ENCODE measurements at regions not wholly inside any gene's neighbourhood (a gene's known extent, or its start where the extent isn't known, plus 50 kb on each side); places are given as distances from the start of the nearest gene placed in this dataset.

DNA sequence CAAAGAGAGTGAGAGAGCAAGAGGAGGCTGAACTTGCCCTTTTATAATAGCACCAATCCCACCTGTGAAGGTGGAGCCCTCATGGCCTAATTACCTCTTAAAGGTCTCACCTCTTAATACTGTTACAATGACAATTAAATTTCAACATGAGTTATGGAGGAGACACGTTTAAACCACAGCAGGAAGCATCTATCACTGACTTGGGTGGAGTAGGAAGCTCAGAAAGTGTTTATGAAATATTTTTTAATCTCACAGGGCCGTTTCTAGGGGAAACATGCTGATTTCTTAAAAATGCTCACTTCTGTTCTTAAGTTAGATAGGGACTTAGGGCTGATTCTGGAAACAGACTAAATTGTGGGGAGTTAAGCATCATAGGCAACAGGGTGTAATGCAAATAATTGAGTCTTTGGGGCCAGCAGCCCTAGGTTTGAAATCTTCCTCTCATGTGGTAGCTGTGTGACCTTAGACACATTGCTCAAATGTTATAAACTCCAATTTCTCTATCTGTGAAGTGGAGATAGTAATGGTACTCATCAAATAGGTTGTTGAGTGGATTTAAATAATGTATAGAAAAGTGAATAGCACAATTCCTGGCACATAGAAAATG lies 133.3 kb upstream of the KLHL25 start:
- H3K27ac Mint-ChIP-seq = peak overlapping the region; percentile 85 to 88
- peaks cover 0 to 9% of the 10 kb centered on the region in 2 donors for H3K27me3 Mint-ChIP-seq (ENCODE audit: low read depth in 2 of 2)

GRCh38 chr15:85929786-85930185 lies 135.1 kb upstream of the KLHL25 start:
- TF ChIP-seq, protein P1, sequence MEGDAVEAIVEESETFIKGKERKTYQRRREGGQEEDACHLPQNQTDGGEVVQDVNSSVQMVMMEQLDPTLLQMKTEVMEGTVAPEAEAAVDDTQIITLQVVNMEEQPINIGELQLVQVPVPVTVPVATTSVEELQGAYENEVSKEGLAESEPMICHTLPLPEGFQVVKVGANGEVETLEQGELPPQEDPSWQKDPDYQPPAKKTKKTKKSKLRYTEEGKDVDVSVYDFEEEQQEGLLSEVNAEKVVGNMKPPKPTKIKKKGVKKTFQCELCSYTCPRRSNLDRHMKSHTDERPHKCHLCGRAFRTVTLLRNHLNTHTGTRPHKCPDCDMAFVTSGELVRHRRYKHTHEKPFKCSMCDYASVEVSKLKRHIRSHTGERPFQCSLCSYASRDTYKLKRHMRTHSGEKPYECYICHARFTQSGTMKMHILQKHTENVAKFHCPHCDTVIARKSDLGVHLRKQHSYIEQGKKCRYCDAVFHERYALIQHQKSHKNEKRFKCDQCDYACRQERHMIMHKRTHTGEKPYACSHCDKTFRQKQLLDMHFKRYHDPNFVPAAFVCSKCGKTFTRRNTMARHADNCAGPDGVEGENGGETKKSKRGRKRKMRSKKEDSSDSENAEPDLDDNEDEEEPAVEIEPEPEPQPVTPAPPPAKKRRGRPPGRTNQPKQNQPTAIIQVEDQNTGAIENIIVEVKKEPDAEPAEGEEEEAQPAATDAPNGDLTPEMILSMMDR (IDR thresholded peaks at IDR 0.05) = no peak
- Histone ChIP-seq H3K9me3 (ENCODE audit: control insufficient read depth, insufficient read depth, low read length) (no peaks in the 10 kb centered on the region), H3K36me3 (ENCODE audit: control insufficient read depth, insufficient read depth, low read length) (no peaks in the 10 kb centered on the region), H3K27ac (ENCODE audit: low read length) (no peak overlapping the region), H3K4me1 (ENCODE audit: control insufficient read depth, insufficient read depth, low read length) (peaks cover 16% of the 10 kb centered on the region), H3K4me3 (ENCODE audit: low read length) (no peak overlapping the region), H3K27me3 (ENCODE audit: control insufficient read depth, insufficient read depth, low read length) (no peaks in the 10 kb centered on the region)
- H3K9me3 Mint-ChIP-seq = peaks cover 0 to 2% of the 10 kb centered on the region in 2 donors
- H3K36me3 Mint-ChIP-seq = peaks cover 12% of the 10 kb centered on the region
- ATAC-seq (no peak), DNase-seq (no peak)
- H3K27ac Mint-ChIP-seq = peak overlapping the region; percentile 85 to 88
- peaks cover 52 to 53% of the 10 kb centered on the region in 2 donors for H3K4me1 Mint-ChIP-seq
- intact Hi-C loops (cut with micrococcal nuclease) = no loop called here
- 80% methylated on average over 1 of the region's 1 CpG for whole genome bisulfite sequencing (ENCODE audit: insufficient coverage)
- peaks cover 0 to 9% of the 10 kb centered on the region in 2 donors for H3K27me3 Mint-ChIP-seq (ENCODE audit: low read depth in 2 of 2)
- no peak overlapping the region for H3K4me3 Mint-ChIP-seq

More for the DNA sequence above, 133.3 kb upstream of the KLHL25 start:
- H3K36me3 Mint-ChIP-seq = peaks cover 12% of the 10 kb centered on the region
- Histone ChIP-seq H3K27me3 (ENCODE audit: control insufficient read depth, insufficient read depth, low read length) (no peaks in the 10 kb centered on the region), H3K36me3 (ENCODE audit: control insufficient read depth, insufficient read depth, low read length) (no peaks in the 10 kb centered on the region), H3K4me3 (ENCODE audit: low read length) (no peak overlapping the region), H3K27ac (ENCODE audit: low read length) (peak overlapping the region; percentile 67), H3K4me1 (ENCODE audit: control insufficient read depth, insufficient read depth, low read length) (peaks cover 16% of the 10 kb centered on the region), H3K9me3 (ENCODE audit: control insufficient read depth, insufficient read depth, low read length) (no peaks in the 10 kb centered on the region)
- ATAC-seq (peak; percentile 68 to 83 (median 70)), DNase-seq (peak in 1 of 2 donors; percentile 6)
- H3K4me3 Mint-ChIP-seq = peak overlapping the region; percentile 74
- TF ChIP-seq, protein P1 (IDR thresholded peaks at IDR 0.05) = no peak
- WGBS (ENCODE audit: insufficient coverage) = 6% methylated on average over 1 of the region's 2 CpGs
- intact Hi-C loops (cut with micrococcal nuclease) = no loop called here
- peaks cover 0 to 2% of the 10 kb centered on the region in 2 donors for H3K9me3 Mint-ChIP-seq
- peaks cover 54 to 55% of the 10 kb centered on the region in 2 donors for H3K4me1 Mint-ChIP-seq

DNA sequence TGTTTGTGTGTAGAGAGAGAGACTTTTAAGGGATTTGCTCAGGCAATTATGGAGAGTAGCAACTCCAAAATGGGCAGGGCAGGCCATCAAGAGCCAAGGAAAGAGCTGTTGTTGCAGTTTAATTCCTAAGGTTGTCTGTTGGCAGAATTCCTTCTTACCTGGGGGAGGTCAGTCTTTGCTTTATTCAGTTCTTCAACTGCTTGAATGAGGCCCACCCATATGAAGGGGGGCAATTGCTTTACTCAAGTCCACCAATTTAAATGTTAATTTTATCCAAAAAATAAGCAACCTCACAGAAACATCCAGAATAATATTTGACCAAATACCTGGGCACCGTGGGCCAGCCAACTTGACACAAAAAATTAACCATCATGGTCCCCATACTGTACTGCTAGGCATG lies 137.7 kb upstream of the KLHL25 start:
- Histone ChIP-seq H3K27ac (ENCODE audit: low read length) (no peak overlapping the region), H3K4me1 (ENCODE audit: control insufficient read depth, insufficient read depth, low read length) (peaks cover 10% of the 10 kb centered on the region), H3K4me3 (ENCODE audit: low read length) (no peak overlapping the region), H3K9me3 (ENCODE audit: control insufficient read depth, insufficient read depth, low read length) (no peaks in the 10 kb centered on the region), H3K27me3 (ENCODE audit: control insufficient read depth, insufficient read depth, low read length) (no peaks in the 10 kb centered on the region), H3K36me3 (ENCODE audit: control insufficient read depth, insufficient read depth, low read length) (no peaks in the 10 kb centered on the region)
- WGBS (ENCODE audit: insufficient coverage) = 89% methylated on average over 1 of the region's 1 CpG
- Mint-ChIP-seq H3K27ac (peak overlapping the region in 1 of 2 donors; percentile 9), H3K4me1 (peaks cover 27 to 33% of the 10 kb centered on the region in 2 donors), H3K9me3 (no peaks in the 10 kb centered on the region), H3K36me3 (peaks cover under 1% of the 10 kb centered on the region), H3K4me3 (no peak overlapping the region), H3K27me3 (ENCODE audit: low read depth in 2 of 2) (peaks cover 0 to 9% of the 10 kb centered on the region in 2 donors)
- ATAC-seq = no peak
- TF ChIP-seq, protein P1 (IDR thresholded peaks at IDR 0.05) = no peak
- intact Hi-C loops (cut with micrococcal nuclease) = no loop called here
- no peak for DNase-seq

- WGBS (ENCODE audit: insufficient coverage) = 40% methylated on average over 2 of the region's 2 CpGs
- no peak for DNase-seq
- peaks cover 0 to 9% of the 10 kb centered on the region in 2 donors for H3K27me3 Mint-ChIP-seq (ENCODE audit: low read depth in 2 of 2)
- TF ChIP-seq, protein P1 (IDR thresholded peaks at IDR 0.05) = no peak
- H3K27me3 ChIP-seq (ENCODE audit: control insufficient read depth, insufficient read depth, low read length) = no peaks in the 10 kb centered on the region
- H3K4me3 Mint-ChIP-seq = no peak overlapping the region
- H3K4me1 Mint-ChIP-seq = peaks cover 7 to 13% of the 10 kb centered on the region in 2 donors
- H3K4me1 ChIP-seq (ENCODE audit: control insufficient read depth, insufficient read depth, low read length) = no peaks in the 10 kb centered on the region
- H3K36me3 Mint-ChIP-seq = no peaks in the 10 kb centered on the region
- no peaks in the 10 kb centered on the region for H3K9me3 Mint-ChIP-seq
- no peak for ATAC-seq
- intact Hi-C loops (cut with micrococcal nuclease) = no loop called here
- H3K27ac Mint-ChIP-seq = no peak overlapping the region
- no peak overlapping the region for H3K27ac ChIP-seq (ENCODE audit: low read length)
- H3K36me3 ChIP-seq (ENCODE audit: control insufficient read depth, insufficient read depth, low read length) = no peaks in the 10 kb centered on the region
- no peak overlapping the region for H3K4me3 ChIP-seq (ENCODE audit: low read length)
- no peaks in the 10 kb centered on the region for H3K9me3 ChIP-seq (ENCODE audit: control insufficient read depth, insufficient read depth, low read length)
Measured at GRCh38 chr15:85934691-85935090, 140.0 kb upstream of the KLHL25 start.
